Mucosa of stomach (tissue), 1 donor: ENCODE measurements at regions not wholly inside any gene's neighbourhood (a gene's known extent, or its start where the extent isn't known, plus 50 kb on each side); places are given as distances from the start of the nearest gene placed in this dataset.

ENCODE experiments used
- H3K27me3 ChIP-seq: one replicate; pipeline ENCODE4 v1.7.0; 2013; ENCODE audit warnings: mild to moderate bottlenecking, low read length; ENCODE audit not compliant: control insufficient read depth, insufficient read depth
- H3K36me3 ChIP-seq: one replicate; pipeline ENCODE4 v1.7.0; 2013; ENCODE audit warnings: low read length; ENCODE audit not compliant: control insufficient read depth, insufficient read depth
- H3K4me1 ChIP-seq: one replicate; pipeline ENCODE4 v1.7.0; 2013; ENCODE audit warnings: mild to moderate bottlenecking, low read length; ENCODE audit not compliant: control insufficient read depth, insufficient read depth
- H3K4me3 ChIP-seq: one replicate; pipeline ENCODE4 v1.7.0; 2013; ENCODE audit warnings: low read length
- H3K9ac ChIP-seq: one replicate; pipeline ENCODE4 v1.7.0; 2013; ENCODE audit warnings: mild to moderate bottlenecking, low read length, moderate library complexity
- H3K9me3 ChIP-seq: one replicate; pipeline ENCODE4 v1.7.0; 2013; ENCODE audit warnings: mild to moderate bottlenecking, low read length, moderate library complexity; ENCODE audit not compliant: control insufficient read depth
- donor health status: Pancreatic carcinoma.

DNA sequence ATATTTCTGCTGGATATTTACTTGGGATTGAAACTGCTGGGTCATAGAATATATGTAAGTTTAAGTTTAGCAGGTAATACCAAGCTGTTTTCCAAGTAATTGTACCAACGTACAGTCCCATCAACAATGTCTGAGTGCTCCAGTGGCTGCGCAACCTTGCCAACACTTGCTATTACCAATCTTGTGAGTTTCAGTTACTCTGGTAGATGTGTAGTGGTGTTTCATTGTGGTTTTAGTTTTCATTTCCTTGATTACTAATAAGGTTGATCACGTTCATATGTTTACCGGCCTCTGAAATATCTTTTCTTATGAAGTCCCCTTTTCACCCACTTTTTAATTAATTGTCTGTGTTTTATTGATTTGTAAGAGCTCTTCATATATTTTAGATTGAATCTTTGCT lies 370.6 kb upstream of the CADM1 start:
- H3K36me3 ChIP-seq = no peaks in the 10 kb centered on the region
- no peak overlapping the region for H3K9ac ChIP-seq
- no peaks in the 10 kb centered on the region for H3K9me3 ChIP-seq
- no peaks in the 10 kb centered on the region for H3K27me3 ChIP-seq
- H3K4me3 ChIP-seq = no peak overlapping the region
- no peaks in the 10 kb centered on the region for H3K4me1 ChIP-seq

DNA sequence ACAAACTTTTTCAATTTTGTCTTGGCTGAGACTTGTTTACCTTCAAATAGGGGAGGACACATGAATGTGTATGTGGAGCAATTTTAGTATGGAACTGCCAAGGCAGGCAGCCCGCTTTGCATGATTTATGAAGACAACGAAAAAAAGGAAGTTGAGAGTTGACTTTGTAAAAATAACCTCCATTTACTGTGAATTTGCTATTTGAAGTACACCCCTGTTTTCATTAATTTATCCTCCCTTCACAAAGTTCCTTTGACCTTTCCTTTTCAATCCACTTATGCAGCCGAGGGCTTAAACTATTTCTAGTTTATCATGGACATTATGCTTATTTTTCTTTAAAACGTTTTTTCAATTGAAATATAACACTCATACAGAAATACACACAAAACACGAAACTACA lies 369.6 kb upstream of the CADM1 start:
- H3K4me1 ChIP-seq = no peaks in the 10 kb centered on the region
- H3K9me3 ChIP-seq = no peaks in the 10 kb centered on the region
- no peaks in the 10 kb centered on the region for H3K27me3 ChIP-seq
- no peaks in the 10 kb centered on the region for H3K36me3 ChIP-seq
- no peak overlapping the region for H3K9ac ChIP-seq
- no peak overlapping the region for H3K4me3 ChIP-seq

DNA sequence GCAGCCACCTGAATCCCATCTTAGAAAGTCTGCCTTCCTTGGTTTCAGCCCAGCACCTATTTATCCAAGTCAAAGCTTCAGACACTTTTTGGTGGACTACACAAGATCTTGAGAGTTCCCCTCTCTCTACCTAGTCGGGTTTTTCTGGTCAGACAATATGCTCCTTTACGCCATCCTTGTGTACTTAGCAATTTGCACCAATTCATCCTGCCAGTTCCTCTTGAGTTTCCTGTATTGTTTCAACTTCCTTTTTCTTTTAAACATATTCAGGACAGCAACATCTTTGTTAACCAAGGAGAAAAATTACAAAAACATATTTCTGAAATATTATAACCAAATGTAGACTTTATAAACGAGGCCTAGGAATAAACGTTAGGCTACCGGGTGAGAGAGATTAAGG lies 368.2 kb upstream of the CADM1 start:
- H3K27me3 ChIP-seq = no peaks in the 10 kb centered on the region
- H3K9ac ChIP-seq = no peak overlapping the region

DNA sequence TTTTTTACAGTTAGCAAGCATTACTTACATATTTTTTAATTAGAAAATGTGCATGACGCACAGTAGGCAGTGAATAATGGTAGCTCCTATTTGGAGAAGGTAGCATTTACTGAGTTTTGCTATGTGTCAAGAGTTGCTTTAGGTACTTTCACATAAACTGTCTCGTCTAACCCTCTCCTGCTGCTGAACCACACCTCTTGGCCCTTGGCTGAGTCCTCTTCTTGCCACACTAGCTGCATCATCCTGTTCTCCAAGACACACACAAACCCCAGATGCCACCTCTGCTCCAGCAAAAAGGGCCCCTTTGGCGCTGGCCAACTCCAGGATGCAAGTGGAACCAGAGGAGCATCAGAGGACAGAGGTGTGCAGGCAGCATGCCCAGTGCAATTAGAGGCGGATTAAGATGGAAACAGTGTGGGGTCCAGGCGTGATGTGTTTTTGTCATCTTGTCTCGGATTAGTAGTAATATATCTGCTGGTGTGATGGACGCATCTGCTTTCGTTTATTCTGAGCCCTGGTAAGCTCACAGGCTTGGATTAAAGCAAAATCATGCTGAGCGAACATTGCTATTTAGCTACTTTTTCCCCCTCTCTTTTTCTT lies 367.0 kb upstream of the CADM1 start:
- H3K9me3 ChIP-seq = no peaks in the 10 kb centered on the region
- no peaks in the 10 kb centered on the region for H3K36me3 ChIP-seq
- no peaks in the 10 kb centered on the region for H3K27me3 ChIP-seq
- no peak overlapping the region for H3K9ac ChIP-seq
- no peak overlapping the region for H3K4me3 ChIP-seq
- H3K4me1 ChIP-seq = no peaks in the 10 kb centered on the region

More for the DNA sequence above, 368.2 kb upstream of the CADM1 start:
- Histone ChIP-seq H3K36me3 (no peaks in the 10 kb centered on the region), H3K4me3 (no peak overlapping the region), H3K4me1 (no peaks in the 10 kb centered on the region), H3K9me3 (no peaks in the 10 kb centered on the region)

DNA sequence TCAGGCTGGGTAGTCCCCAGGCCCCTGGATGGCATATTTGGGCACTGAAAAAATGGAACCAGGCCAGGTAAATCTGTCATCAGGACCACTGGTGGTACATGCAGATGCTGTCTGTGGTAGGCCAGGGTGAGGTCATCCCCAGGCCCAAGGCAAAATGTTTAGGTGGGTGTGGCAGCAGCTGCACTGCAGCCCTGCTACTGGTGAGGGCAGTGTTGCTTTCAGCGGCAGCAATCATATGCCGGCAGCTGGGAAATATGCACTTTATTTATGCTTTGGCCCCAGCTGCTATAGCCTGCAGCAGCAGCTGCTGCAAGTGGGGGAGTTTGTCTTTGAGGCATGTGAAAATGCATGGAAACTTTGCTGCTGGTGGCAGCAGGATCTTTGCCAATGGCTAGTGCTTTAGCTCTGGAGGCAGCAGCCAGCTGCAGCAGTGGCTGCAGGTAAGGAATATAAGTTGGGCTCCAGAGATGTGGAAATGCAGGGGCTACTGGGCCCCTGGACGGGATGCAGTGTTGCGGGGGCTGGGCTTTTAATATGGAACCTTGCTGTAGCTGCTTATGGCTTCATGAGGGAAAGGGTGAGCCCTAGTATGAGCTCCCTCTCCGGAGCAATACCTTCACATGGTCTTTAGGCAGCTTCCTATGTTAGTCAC lies 365.7 kb upstream of the CADM1 start:
- no peak overlapping the region for H3K9ac ChIP-seq
- no peaks in the 10 kb centered on the region for H3K27me3 ChIP-seq
- no peak overlapping the region for H3K4me3 ChIP-seq
- H3K4me1 ChIP-seq = no peaks in the 10 kb centered on the region
- H3K9me3 ChIP-seq = no peaks in the 10 kb centered on the region
- no peaks in the 10 kb centered on the region for H3K36me3 ChIP-seq

DNA sequence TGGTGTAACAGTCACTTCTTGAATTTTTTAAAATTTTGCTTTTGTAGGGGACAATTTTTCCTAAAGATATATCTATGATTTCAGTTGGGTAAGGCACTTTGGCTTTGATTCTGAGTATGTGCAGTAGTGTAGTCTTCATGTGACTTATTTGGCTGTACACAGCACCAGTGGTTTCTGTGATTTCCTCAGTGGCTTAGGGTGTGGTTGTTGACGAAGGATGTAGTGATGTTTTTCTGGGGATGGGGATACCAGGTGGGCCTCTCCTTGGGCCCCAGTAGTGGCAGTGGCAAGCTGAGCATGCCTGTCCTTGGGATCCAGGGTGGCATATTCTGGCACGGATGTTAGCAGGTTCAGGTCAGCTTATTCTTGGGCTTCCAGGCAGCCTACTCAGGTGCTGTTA lies 364.9 kb upstream of the CADM1 start:
- no peak overlapping the region for H3K4me3 ChIP-seq
- H3K27me3 ChIP-seq = no peaks in the 10 kb centered on the region
- H3K9me3 ChIP-seq = no peaks in the 10 kb centered on the region
- H3K9ac ChIP-seq = no peak overlapping the region
- no peaks in the 10 kb centered on the region for H3K4me1 ChIP-seq
- no peaks in the 10 kb centered on the region for H3K36me3 ChIP-seq

DNA sequence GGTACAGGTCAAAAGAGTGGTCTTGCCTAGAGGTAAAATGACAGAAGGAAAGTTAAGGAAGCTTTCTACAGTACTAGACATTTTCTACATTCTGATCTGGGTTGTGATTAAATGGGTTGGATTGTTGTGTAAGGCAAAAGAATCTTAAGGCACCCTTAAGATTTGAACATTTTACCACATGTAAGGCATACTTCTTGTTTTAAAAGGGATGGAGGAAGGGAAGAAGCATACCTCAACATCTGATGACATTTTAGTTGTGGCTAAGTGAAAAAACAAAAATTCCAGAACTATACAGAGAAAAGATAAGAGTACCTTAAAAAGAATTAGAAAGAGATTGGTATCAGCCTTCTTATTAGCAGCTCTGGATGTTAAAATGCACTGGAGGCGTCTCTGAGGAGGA lies 356.0 kb upstream of the CADM1 start:
- no peaks in the 10 kb centered on the region for H3K9me3 ChIP-seq
- no peaks in the 10 kb centered on the region for H3K36me3 ChIP-seq
- no peak overlapping the region for H3K9ac ChIP-seq
- H3K4me3 ChIP-seq = no peak overlapping the region
- no peaks in the 10 kb centered on the region for H3K27me3 ChIP-seq
- H3K4me1 ChIP-seq = no peaks in the 10 kb centered on the region

DNA sequence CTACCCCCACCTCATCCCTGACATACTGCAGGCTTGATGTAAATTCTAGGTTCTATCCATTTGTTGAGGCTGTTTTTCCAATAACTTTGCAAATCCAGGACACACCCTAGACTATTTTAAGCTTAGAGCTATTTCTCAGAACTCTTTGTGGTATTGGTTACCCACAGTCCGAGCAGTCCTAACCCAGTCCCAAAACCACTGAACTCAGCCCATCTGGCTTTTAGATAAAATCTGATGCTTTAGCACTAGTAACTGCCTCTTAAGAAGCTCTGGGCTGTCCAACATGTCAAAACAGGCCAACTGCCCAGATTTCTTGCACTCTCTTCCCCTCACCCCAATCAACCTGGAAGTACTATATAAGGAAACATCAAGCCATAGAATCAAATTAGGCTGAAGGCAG lies 344.4 kb upstream of the CADM1 start:
- Histone ChIP-seq H3K4me3 (no peak overlapping the region), H3K9me3 (no peaks in the 10 kb centered on the region), H3K9ac (no peak overlapping the region), H3K27me3 (no peaks in the 10 kb centered on the region), H3K4me1 (no peaks in the 10 kb centered on the region), H3K36me3 (no peaks in the 10 kb centered on the region)

DNA sequence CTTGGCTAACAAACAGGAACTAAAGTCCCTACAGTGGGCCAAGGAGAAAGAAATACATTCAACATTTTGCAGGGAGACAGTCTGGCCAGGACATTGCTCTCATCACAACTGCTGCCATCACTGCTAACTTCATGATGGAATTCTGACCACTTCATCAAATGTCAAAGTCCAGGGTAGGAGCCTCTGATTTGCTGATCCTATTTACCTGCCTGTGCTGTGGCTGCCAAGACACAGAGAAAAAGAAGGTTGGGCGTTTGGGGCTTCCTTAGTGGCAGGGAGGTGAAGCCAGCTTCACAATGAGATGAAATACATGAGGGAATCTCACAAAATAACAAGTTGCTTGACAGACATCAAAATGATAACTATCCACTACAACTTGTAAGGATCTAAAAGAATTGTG lies 343.9 kb upstream of the CADM1 start:
- Histone ChIP-seq H3K9ac (no peak overlapping the region), H3K9me3 (no peaks in the 10 kb centered on the region), H3K4me1 (peaks cover 4% of the 10 kb centered on the region), H3K27me3 (no peaks in the 10 kb centered on the region), H3K4me3 (no peak overlapping the region), H3K36me3 (no peaks in the 10 kb centered on the region)

DNA sequence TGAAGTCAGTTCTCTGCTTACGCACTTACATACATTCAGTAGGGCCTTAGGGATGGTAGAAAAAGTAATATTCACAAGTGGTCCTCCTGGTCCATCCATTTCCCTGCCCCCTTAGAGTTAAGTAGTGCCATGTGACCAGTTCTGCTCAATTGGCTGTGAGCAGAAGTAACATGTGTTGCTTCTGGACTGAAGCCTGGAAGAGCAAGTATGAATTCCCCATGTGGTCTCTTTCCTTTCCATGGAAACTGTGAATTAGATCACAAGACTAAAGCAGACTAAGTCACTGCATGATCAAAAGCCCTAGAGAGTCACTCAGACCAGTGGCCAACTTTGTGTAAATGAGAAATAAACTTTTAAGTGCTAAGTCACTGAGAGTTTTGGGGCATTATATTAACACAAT lies 341.7 kb upstream of the CADM1 start:
- Histone ChIP-seq H3K9ac (no peak overlapping the region), H3K4me3 (no peak overlapping the region), H3K36me3 (no peaks in the 10 kb centered on the region), H3K4me1 (peaks cover 4% of the 10 kb centered on the region), H3K27me3 (no peaks in the 10 kb centered on the region), H3K9me3 (no peaks in the 10 kb centered on the region)

DNA sequence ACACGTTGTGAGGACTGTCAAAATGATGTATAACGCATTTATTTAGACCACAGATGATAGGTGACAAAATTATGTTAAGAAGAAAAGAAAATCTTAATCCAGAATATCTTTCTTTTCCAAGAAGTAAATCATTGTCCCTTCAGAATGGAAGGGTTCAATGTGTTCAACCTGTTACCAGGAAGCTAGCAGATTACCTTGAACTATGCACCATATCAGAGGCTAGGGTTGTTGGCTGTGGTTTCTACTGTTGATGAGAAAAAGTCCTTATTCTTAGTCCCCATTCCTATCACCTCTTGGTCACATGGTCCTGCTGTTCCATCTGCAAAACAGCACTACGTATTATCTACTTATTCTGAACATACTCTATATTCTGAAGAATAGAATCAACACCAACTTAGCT lies 339.5 kb upstream of the CADM1 start:
- Histone ChIP-seq H3K4me1 (peaks cover 4% of the 10 kb centered on the region), H3K4me3 (no peak overlapping the region), H3K9ac (no peak overlapping the region), H3K36me3 (no peaks in the 10 kb centered on the region), H3K27me3 (no peaks in the 10 kb centered on the region), H3K9me3 (no peaks in the 10 kb centered on the region)

DNA sequence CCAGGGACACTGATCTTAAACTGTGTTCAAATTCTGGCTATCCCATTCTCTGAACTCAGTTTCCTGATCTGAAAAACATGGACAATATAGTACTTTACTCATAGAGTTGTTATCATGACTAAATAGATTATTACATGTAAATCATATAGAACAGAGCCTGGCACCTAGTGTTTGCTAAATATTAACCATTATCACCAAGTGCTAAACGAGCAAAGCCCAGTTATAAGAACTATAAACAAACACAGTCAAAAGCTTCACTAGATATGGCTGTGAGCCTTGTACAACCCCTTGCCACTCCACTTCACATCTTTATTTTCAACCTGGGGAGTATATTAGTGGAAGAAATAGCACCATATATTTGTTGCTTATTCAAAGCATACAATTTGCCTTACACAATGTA lies 338.9 kb upstream of the CADM1 start:
- H3K4me1 ChIP-seq = peaks cover 4% of the 10 kb centered on the region
- H3K27me3 ChIP-seq = no peaks in the 10 kb centered on the region
- H3K36me3 ChIP-seq = no peaks in the 10 kb centered on the region
- H3K9me3 ChIP-seq = no peaks in the 10 kb centered on the region
- no peak overlapping the region for H3K4me3 ChIP-seq
- H3K9ac ChIP-seq = no peak overlapping the region

DNA sequence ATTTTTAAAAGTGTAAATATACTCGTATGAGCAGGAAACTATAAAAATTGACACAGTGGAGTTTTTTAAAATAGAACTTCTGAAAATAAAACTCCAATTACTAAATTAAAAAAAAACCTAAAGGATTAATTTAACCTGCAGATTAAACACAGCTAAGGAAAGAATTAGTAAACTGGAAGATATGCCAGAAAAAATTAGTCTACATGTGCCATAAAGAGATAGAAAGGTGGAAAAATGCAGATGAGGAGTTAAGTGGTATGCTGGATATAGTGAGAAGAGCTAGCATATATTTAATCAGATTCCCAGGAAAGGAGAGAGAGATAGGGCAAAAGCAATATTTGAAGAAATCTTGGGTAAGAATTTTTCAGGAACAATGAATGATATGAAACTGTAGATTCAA lies 315.8 kb upstream of the CADM1 start:
- no peaks in the 10 kb centered on the region for H3K9me3 ChIP-seq
- no peaks in the 10 kb centered on the region for H3K27me3 ChIP-seq
- no peaks in the 10 kb centered on the region for H3K4me1 ChIP-seq
- no peak overlapping the region for H3K9ac ChIP-seq
- H3K4me3 ChIP-seq = no peak overlapping the region
- no peaks in the 10 kb centered on the region for H3K36me3 ChIP-seq
